GM18505 (cell line): ENCODE measurements at regions not wholly inside any gene's neighbourhood (a gene's known extent, or its start where the extent isn't known, plus 50 kb on each side); places are given as distances from the start of the nearest gene placed in this dataset.
"Not testable (repeated sequence)": the region's sequence is repeated elsewhere in the genome, so short reads cannot be mapped to it uniquely, and the experiment has no call there.

Source experiments
- ATAC-seq: cut with Tn5 transposase; IDR thresholded peaks from one replicate; pipeline ENCODE4 v1.9.1; 2021; ENCODE audit not compliant: unreplicated experiment
- POLR2A ChIP-seq: IDR thresholded peaks from 4 replicates; pipeline ENCODE4 v1.6.1; 2011; ENCODE audit warnings: borderline replicate concordance; ENCODE audit not compliant: insufficient read depth, insufficient read length; ENCODE audit errors: extremely low read depth

DNA sequence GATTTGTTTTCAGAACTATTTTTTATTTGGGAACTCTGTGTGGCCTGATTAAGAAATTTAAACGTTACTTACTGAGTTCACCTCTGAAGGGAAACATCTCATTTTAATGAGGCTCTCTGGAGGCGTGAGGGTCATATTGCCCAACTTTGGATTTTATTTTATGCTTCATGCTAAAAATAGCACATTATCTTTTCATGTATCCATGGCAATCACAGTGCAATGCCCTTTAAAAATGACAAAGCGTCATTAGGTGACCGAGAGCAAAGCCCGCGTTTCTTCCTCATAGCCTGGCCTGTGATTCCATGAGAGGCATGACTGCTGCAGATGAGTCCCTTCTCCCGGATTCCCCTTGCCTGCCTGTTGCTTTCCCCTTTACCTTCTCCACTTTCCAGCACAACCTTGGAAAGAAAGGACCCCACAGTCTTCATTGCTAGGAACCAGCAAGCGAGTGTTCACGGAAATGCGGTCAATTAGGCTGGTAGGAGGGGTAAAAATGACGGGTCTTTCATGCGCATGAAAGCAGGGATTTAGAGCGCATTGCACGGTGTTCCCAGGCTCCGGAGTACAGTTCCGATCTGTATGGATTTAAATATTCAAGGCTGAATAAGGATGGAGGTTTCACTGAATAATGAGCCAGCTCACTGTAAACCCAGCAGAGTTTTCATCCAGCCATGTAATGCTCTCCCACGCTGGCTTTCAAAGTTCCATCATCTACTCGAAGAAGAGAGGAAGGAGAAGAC is 98.2 kb upstream of the PITRM1 start:
- ATAC-seq = no peak
- no peak for TF ChIP-seq POLR2A

DNA sequence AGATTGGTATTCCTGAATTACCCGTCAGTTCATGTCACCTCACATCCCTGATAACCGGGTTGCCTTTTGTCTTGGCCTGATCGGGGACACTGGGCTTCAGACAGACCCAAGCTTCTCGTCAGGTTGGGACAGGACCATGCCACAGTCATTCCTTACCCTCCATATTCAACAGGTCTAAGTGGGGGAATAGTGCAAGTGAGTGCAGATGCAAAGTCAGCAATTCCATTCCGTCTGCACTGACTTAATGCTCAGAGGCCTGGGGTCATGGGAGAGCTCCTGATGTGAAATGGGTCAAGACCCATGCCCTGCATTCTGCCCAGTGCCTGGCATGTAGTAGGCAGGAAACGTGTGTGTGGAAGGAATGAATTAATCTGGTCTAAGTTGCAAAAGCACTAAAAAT is 95.4 kb upstream of the PITRM1 start:
- no peak for ATAC-seq
- no peak for TF ChIP-seq POLR2A

DNA sequence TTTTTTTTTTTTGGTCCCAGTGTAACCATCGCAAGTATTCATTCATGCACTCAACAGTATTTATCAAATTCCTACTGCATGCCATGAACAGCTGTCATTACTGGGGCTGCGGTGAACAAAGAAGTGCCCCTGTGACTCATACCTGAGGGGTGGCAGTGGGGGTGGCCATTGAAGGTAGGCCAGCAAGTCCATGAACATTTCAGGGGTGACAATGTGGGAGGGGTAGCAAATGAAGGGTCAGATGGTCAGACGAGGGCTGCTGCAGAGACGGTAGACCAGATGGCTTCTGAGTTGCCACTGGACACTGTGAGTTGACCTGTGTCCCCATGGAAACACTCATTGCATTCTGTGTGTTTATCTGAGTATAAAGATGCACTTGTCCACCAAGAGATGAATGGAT is 92.5 kb upstream of the PITRM1 start:
- no peak for TF ChIP-seq POLR2A
- no peak for ATAC-seq

DNA sequence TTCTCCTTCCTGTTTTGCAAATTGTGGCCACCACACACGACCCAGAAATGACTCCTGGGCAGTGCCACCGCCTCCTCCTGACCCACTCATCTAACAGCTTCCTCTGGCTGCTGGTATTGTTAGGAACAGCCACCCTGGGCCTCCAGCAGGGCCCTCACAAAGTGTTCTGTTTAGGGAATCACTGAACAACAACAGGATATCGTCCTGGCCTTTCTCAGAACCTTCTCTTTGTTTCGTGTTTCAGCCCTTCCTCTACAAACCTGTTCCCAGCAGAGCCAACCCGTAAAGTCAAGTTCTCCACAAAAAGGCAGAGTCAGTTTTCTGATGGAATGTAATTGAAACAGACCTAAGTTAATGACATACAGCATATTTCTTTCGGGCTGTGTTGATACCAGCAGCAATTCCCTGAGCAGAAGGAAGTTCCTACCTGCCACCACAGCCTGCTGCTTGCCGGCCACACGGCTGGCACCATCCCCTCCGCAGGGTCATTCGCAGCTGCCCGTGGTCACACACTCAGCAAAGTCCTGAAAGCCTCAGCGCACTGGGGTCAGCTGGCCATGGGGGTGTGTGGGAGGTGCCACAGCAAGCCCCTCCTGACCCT is 91.7 kb upstream of the PITRM1 start:
- no peak for ATAC-seq

DNA sequence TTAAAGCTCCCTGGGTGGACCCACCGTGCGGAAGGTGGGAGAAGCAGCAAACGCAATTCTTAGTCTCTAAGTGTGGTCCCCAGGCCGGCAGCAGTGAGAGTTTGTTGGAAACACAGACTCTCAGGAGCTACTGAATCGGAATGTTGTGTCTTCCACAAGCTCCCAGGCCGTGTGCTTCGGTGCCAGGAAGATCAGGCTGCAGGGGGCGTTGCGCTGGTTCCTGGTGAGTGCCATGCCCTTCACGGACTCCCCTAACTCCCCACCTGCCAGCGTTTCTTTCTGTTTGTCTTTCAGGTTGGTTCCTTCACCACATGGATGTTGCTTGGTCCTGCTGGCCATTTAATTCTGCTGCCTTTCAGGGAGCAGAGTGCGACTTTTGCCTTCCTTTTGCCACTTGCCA is 91.2 kb upstream of the PITRM1 start:
- ATAC-seq = no peak
- no peak for TF ChIP-seq POLR2A

More for the DNA sequence above, 91.7 kb upstream of the PITRM1 start:
- TF ChIP-seq POLR2A = no peak

DNA sequence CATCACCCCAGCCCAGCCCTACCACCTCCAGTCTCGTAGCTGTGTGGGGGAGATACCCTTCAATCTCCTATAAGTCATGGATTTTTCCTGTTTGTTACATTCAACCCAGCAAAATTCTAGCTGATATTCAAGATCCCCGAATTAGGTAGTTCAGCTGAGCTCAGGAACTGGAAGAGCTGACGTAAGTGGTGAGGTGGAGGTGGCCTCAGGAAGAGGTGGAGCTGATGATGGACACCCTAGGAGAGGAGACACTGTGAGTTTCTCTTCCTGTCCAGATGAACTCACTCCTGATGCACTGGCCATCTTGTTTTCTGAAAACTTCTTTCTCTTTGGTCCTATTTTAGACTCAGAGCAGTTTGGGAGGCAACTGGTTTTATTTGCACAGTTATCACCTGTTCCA is 90.5 kb upstream of the PITRM1 start:
- no peak for ATAC-seq
- no peak for TF ChIP-seq POLR2A

DNA sequence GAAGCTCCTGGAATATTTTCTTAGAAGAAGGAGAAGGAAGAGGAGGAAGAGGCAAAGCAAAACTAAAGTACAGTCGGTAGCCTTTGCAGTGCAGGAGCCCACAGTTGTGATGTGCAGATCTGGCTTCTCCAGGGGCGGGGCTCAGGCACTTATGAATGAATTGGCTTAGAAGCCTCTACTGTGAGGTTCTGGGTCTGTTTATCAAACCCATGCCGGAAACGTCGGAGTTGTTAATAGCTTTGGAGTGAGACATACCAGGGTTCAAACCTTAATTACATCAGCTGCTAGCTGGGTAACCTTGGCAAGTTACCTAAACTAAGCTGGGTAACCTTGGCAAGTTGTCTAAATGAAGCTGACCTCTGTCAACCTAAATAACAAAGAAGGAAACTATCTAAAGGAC is 89.3 kb upstream of the PITRM1 start:
- TF ChIP-seq POLR2A = no peak
- ATAC-seq = no peak

DNA sequence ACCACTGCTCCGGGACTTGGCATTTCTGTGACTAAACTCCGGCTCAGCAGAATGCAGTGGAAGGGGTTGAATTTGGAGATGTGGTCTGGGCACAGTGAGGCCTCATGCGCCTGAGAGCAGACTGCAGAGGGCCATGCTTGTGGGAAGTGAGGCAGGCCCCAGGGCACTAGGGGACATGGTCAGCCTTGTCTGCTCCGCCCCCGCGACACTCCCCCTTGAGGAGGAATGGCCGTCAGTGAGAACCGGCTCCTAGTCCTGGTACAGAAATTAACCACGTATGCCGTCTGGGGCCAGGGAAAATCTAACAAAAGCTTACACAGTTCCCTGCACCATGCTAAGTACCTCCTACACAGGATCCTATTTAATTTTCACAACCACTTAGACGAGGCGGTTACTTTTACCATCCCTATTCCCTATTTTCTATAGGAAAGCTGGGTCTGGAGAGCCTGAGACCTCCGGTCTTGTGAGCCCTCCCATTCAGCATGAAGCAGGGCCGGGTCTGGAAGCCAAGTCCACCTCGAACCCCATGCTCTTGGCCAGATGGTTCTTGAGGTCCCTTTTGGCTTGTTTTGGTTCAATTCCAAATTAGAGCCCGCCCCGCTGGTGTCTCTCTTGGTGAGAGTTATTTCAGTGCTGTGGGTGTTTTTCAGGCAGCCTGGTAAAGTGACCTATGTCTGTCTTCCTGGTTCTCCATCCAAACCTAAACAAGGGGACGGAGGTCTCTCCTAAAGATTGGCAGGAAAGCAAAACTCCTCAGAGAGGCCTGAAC is 87.7 kb upstream of the PITRM1 start:
- ATAC-seq = no peak
- no peak for TF ChIP-seq POLR2A

DNA sequence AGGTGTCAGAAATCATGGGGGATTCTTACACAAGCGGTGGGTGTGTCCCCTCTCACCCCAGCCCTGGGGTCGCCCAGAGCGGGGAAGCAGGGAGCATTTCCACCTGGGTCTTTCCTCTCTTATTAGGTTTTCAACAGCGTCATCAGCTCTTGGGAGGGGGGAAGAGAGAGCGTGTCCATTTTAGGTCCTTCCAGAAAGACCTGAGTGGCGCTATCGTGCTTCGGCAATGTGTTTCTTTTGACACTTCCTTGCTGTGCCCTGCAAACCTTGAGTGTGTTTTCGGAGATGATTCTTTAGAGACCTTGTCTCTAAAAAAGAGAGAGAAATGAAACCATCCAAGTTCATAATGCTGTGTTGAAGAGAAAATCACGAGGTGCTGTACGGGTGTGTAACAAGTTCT is 86.9 kb upstream of the PITRM1 start:
- no peak for TF ChIP-seq POLR2A
- no peak for ATAC-seq

DNA sequence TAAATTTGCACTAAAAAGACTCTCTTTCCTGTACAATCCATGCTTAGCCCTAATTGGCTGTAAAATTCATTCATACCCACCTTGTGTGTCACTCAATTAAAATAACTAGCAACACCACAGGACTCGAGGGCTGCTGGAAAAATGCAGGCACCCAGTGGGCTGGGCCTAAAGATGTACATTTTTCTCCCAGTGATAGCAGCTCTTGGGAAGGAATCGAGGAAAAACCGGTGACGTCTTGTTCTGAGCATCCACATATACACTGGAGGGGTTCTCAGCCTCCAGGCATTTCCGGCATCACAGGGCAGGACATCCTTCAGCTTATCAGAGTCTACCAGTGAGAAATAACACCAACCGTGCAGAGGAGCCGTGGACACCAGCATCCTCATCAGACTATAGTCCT is 85.8 kb upstream of the PITRM1 start:
- no peak for ATAC-seq
- TF ChIP-seq POLR2A = no peak

DNA sequence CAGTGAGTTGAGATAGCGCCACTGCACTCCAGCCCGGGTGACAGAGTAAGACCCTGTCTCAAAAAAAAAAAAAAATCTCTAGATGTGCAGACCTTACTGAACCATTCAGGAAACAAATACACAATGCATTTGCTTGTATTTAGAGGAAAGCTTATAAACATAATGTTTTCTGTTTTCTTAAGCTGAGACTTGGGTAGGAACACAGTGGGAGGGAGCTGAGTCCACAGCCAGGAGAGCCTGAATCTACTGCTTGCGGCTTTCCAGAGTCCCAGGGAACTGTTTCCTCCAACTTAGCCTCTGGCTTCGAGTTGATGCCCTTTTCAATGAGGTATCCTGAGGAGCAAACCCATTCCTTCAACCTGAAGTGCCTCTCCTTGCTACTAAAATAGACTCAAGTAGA is 83.0 kb upstream of the PITRM1 start:
- ATAC-seq = no peak
- no peak for TF ChIP-seq POLR2A

DNA sequence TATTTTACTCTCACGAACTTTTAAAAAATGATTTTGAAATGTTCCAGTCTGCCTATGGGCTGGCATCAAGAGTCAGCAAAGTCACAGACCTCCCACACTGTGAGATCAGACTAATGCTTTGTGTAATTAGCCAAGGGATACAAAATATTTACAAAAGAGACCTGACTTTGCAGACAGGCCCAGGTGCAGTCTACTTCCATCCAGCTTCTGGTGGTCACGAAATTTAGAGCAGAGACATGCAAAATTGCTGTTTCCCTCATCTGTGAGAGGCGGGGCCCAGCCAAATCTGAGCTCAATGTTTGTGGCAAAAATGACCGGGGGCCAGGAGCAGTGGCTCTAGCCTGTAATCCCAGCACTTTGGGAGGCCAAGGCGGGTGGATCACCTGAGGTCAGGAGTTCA is 82.5 kb upstream of the PITRM1 start:
- no peak for ATAC-seq
- no peak for TF ChIP-seq POLR2A

DNA sequence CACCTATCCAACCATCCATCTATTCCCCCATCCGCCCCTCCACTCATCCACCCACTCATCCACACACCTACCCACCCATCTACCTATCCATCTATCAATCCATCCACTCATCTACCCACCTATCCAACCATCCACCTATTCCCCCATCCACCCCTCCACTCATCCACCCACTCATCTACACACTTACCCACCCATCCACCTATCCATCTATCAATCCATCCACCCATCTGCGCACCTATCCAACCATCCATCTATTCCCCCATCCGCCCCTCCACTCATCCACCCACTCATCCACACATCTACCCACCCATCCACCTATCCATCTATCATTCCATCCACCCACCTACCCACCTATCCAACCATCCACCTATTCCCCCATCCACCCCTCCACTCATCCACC is 81.4 kb upstream of the PITRM1 start:
- ATAC-seq = not testable (repeated sequence)

DNA sequence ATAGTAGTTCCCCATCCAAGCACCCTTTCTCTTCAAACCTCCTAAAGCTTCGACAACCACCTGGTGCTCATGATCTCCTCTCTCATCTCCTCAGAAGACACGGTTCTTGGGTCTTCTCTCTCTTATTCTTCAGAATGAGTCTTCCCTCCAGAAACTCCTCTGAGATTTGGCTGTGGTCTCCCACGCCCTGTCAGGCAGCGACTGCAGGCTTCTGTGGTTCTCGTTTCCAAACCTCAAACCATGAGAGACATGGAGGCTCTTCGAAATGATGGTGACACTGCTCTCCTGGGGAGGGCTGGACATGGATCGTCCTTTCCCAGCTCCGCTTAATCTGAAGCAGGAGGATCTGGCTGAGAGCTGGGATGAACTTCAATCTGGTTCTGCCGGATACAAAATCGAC is 78.6 kb upstream of the PITRM1 start:
- no peak for TF ChIP-seq POLR2A

DNA sequence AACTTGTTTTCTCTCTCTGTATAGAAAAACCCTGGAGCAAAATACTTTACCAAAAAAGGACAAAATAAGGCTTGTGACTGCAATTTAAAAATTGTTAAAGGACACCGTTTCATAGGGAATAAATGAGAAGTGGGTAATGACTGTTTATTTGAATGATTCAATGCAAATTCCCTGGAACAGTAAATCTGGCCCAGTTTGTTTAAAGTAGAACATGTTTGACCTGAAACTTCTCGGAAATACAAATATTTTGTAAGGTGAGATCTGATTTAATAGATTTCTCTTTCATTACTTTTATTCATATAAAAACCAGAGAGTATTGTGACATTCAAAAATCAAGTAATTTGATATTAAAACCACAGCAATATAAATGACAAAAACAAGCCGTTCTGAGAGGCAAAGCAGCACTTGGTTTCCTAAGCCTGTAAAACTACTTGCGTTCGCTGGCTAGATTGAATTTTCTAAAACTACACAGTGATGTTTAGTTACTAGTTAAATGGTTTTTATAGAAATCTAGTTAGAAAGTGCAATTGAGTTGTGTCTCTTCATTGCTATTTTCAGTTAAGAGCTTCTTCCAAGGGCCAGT is 76.8 kb upstream of the PITRM1 start:
- no peak for TF ChIP-seq POLR2A
- ATAC-seq = no peak

More for the DNA sequence above, 78.6 kb upstream of the PITRM1 start:
- ATAC-seq = no peak
